ENCODE measurements at regions not wholly inside any gene's neighbourhood (a gene's known extent, or its start where the extent isn't known, plus 50 kb on each side); places are given as distances from the start of the nearest gene placed in this dataset.

DNA sequence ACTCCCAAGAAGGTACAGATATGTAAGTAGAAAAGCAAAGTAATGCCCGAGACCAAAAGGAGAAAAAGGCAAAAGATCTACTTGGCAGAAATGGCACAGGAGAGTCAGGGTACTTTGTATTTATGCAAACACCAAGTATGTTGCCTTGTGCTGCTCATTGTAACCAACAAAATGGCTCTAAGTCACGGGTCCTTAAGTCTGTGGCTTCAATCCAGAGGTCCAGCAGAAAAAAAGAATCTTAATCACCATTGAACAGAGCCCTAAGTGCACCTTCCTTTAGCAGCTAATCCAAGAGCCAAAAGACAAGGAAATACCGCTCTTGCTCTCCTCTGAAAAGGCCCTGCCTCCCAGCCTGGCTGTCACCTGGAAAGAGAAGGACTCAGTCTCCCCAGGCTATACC, 324.9 kb upstream of the PPARGC1A start:
- Histone ChIP-seq H4K20me1 (replicated peaks; ENCODE audit: control insufficient read depth, insufficient read depth, low read length) (no peaks in the 10 kb centered on the region), H3K9me3 (replicated peaks; ENCODE audit: control insufficient read depth, insufficient read depth, low read depth, low read length) (no peaks in the 10 kb centered on the region), H2AFZ (ENCODE audit: low read depth, low read length) (no peak overlapping the region), H3K27ac (ENCODE audit: extremely low read depth, low read depth, low read length) (no peak overlapping the region), H3K79me2 (ENCODE audit: control insufficient read depth, insufficient read depth, low read length) (no peaks in the 10 kb centered on the region), H3K27me3 (ENCODE audit: control insufficient read depth in 2 of 2, insufficient read depth in 2 of 2, low read length in 2 of 2) (no peaks in the 10 kb centered on the region), H3K9me1 (ENCODE audit: control insufficient read depth, insufficient read depth, low read length) (no peaks in the 10 kb centered on the region), H3K4me1 (replicated peaks in 1 of 2; ENCODE audit: control insufficient read depth in 2 of 2, insufficient read depth in 2 of 2, low read length in 2 of 2) (no peaks in the 10 kb centered on the region), H3K36me3 (ENCODE audit: control insufficient read depth, insufficient read depth, low read length) (no peaks in the 10 kb centered on the region), H3K9ac (ENCODE audit: insufficient read depth in 1 of 2, low read depth in 2 of 2, low read length in 2 of 2) (no peak overlapping the region), H3K4me2 (ENCODE audit: insufficient read depth, low read length) (no peak overlapping the region), H3K4me3 (no peak overlapping the region)
- in situ Hi-C loops (cut with MboI), result no loop called here
- ChIA-PET POLR2A (no interaction called here), CTCF (ENCODE audit: low intra/inter-chr PET ratio) (no interaction called here)
- intact Hi-C loops (cut with micrococcal nuclease), result no loop called here
- FAIRE-seq (no peak), DNase-seq (ENCODE audit: extremely low read depth in 1 of 4, low spot score in 3 of 4) (no peak), ATAC-seq (no peak)
- no TSS peak for BruUV-seq (replicated peaks)
- WGBS (ENCODE audit: insufficient coverage, low coverage, missing lambda C conversion rate), result 3% methylated on average over 3 of the region's 3 CpGs
- TF ChIP-seq CUX1 (CRISPR knock-in tag; IDR thresholded peaks at IDR 0.05), result no peak
- TF ChIP-seq, protein P1, sequence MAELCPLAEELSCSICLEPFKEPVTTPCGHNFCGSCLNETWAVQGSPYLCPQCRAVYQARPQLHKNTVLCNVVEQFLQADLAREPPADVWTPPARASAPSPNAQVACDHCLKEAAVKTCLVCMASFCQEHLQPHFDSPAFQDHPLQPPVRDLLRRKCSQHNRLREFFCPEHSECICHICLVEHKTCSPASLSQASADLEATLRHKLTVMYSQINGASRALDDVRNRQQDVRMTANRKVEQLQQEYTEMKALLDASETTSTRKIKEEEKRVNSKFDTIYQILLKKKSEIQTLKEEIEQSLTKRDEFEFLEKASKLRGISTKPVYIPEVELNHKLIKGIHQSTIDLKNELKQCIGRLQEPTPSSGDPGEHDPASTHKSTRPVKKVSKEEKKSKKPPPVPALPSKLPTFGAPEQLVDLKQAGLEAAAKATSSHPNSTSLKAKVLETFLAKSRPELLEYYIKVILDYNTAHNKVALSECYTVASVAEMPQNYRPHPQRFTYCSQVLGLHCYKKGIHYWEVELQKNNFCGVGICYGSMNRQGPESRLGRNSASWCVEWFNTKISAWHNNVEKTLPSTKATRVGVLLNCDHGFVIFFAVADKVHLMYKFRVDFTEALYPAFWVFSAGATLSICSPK (IDR thresholded peaks at IDR 0.05; ENCODE audit: borderline replicate concordance), result no peak
- no peak for TF ChIP-seq POLR2B (IDR thresholded peaks at IDR 0.05; ENCODE audit: low read depth, partially characterized antibody)
- no peak for TF ChIP-seq IRF2 (CRISPR knock-in tag; IDR thresholded peaks at IDR 0.05)
- TF ChIP-seq HSF4 (CRISPR knock-in tag; IDR thresholded peaks at IDR 0.05; ENCODE audit: borderline replicate concordance), result no peak
- TF ChIP-seq TRIM28 (IDR thresholded peaks at IDR 0.05), result no peak
- TF ChIP-seq PHF21A (IDR thresholded peaks at IDR 0.05; ENCODE audit: borderline replicate concordance, low read depth), result no peak
- TF ChIP-seq ZBTB9 (CRISPR knock-in tag; IDR thresholded peaks at IDR 0.05), result no peak
- TF ChIP-seq THAP12 (CRISPR knock-in tag; IDR thresholded peaks at IDR 0.05), result no peak
- TF ChIP-seq CHD4 (IDR thresholded peaks at IDR 0.05; ENCODE audit: insufficient read depth, insufficient replicate concordance, low read depth, low read length, poor library complexity, severe bottlenecking), result no peak
- TF ChIP-seq DNMT1 (IDR thresholded peaks at IDR 0.05), result no peak
- TF ChIP-seq C11orf30 (IDR thresholded peaks at IDR 0.05; ENCODE audit: low read depth), result no peak
